ENCODE measurements at regions not wholly inside any gene's neighbourhood (a gene's known extent, or its start where the extent isn't known, plus 50 kb on each side); places are given as distances from the start of the nearest gene placed in this dataset.

GRCh38 chr9:7909537-7909936 is 110.0 kb upstream of the DMAC1 start:
- TF ChIP-seq POLR2A (IDR thresholded peaks at IDR 0.05) (no peak), POLR2AphosphoS5 (IDR thresholded peaks at IDR 0.05) (no peak)
